Sigmoid colon (tissue), 3 donors: ENCODE measurements at regions not wholly inside any gene's neighbourhood (a gene's known extent, or its start where the extent isn't known, plus 50 kb on each side); places are given as distances from the start of the nearest gene placed in this dataset.

Experiments used
- POLR2A ChIP-seq, 2 donors: fragments of 450-650 bp; IDR thresholded peaks; one replicate each; pipeline ENCODE4 v1.6.1; 2016; ENCODE audit warnings: antibody characterized with exemption in 2 of 2, mild to moderate bottlenecking in 2 of 2, moderate library complexity in 2 of 2
- TF ChIP-seq, protein P1 (sequence below), 4 experiments: fragments of 450-650 bp in 3 of 4; fragments of 200-600 bp in 1 of 4; IDR thresholded peaks; one replicate each; pipeline ENCODE4 v1.5.1; 2016 to 2019; ENCODE audit warnings: antibody characterized with exemption in 4 of 4, mild to moderate bottlenecking in 3 of 4, moderate library complexity in 2 of 4

DNA sequence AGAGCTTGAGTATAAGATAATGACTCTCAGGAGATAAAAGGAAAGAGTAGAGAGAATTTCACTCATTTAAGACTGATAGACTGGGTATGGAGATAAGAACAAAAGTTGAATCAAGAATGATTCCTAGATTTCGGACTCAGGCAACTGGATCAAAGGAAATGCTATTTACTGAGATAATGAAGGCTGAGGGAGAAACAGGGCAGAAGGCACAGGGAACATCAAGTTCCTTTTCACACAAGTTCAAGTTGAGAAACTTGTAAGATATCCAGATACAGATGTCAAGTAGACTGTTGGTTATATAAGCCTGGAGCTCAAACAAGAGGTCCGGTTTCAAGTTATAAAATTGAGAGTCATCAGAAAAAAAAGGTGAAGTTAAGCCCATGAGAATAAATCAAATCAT lies 360.8 kb downstream of the TNS1 start:
- TF ChIP-seq, protein P1, sequence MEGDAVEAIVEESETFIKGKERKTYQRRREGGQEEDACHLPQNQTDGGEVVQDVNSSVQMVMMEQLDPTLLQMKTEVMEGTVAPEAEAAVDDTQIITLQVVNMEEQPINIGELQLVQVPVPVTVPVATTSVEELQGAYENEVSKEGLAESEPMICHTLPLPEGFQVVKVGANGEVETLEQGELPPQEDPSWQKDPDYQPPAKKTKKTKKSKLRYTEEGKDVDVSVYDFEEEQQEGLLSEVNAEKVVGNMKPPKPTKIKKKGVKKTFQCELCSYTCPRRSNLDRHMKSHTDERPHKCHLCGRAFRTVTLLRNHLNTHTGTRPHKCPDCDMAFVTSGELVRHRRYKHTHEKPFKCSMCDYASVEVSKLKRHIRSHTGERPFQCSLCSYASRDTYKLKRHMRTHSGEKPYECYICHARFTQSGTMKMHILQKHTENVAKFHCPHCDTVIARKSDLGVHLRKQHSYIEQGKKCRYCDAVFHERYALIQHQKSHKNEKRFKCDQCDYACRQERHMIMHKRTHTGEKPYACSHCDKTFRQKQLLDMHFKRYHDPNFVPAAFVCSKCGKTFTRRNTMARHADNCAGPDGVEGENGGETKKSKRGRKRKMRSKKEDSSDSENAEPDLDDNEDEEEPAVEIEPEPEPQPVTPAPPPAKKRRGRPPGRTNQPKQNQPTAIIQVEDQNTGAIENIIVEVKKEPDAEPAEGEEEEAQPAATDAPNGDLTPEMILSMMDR (IDR thresholded peaks at IDR 0.05): no peak
- no peak for TF ChIP-seq POLR2A (IDR thresholded peaks at IDR 0.05)
